SKM-1 treated with dmso at 0.1 percent for 144 hours (cell line): ENCODE measurements at regions not wholly inside any gene's neighbourhood (a gene's known extent, or its start where the extent isn't known, plus 50 kb on each side); places are given as distances from the start of the nearest gene placed in this dataset.

Experiments
- DNase-seq: peaks from one replicate; lab custom pipeline; 2025; ENCODE audit not compliant: unreplicated experiment; lab: John Stamatoyannopoulos, UW

- peak; percentile 41 for DNase-seq
Observed at GRCh38 chr6:43910638-43911353, 140.8 kb downstream of the VEGFA start.

- DNase-seq: no peak
Observed at GRCh38 chr6:43910149-43910637, 140.2 kb downstream of the VEGFA start.

DNA sequence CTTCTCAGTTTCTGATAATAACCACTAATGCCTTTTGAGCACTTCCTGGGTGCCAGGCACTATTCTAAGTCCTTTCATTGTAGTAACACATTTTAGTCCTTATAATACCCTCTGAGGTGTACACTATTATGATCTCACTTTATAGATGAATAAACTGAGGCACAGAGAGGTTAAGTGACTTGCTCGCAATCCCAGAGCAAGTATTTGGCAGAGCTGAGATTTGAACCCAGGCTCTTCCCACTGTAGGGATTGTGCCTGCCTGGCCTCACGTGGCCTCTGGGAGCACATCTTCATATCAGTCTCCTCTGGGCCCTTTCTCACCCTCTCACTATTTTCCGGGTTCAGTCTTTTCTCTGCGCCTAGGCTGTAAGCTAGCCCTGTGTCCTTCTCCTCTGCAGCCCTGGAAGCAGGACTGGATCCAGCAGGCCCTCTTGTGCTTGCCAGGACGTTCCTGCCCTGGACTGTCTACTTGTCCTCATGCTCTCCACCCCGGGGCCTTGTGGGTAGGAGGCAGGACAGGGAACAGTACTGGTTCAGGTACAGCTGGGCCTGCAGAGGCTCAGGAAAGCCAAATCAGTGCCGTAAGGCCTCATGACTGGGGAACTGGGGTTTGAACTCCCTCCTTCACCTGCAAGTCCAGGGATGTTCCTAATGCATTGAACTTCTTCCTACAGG lies 139.6 kb downstream of the VEGFA start:
- DNase-seq: no peak

DNA sequence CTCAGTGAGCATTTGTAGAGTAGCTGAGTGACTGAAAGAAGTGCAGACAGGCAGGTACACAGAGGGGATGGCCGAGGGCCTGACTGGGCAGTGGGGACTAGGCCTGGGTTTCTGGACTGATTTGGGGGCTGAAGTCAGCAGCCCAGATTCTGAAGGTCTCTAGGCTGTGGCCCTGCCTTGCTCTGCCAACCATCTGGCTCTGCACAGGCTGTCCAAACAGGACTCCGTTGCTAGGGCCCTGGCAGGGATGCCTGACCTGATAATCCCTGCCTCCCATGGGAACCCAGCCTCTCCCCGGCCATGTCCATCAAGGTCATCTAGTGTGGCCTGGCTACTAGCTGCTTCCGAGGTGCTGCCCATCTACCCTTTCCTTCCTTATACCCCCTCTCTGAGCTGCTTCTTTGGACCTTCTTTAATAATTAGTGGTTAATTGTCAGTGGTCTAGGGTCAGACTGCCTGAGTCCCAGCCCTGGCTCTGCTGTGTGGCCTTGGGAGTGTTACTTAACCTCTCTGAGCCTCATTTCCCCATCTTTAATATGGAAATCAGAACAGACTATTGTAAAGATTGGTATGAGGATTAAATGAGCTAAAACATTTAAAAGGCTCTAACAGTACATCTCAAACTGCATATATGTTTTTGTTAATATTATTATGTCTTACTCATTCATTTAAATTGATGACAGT lies 137.9 kb downstream of the VEGFA start:
- no peak for DNase-seq

DNA sequence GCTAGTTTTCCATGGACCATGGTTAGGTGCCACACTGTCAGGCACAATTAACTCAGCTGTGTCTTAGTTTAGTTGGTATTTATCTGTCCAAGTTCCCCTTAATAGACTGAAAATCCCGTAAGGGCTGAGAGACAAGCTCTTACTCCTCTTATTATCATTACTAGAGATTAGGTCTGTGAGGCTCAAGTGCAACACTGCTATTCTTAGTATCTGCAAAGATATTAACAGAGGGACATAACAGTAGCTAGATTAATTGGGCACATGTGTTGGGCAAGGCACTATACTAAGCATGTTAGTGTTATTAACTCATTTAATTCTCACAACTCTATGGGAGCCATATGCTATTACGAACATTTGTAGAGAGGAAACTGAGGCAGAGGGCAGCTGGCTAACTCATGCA lies 137.3 kb downstream of the VEGFA start:
- DNase-seq: no peak

GRCh38 chr6:43904311-43905123 lies 134.5 kb downstream of the VEGFA start:
- no peak for DNase-seq

DNA sequence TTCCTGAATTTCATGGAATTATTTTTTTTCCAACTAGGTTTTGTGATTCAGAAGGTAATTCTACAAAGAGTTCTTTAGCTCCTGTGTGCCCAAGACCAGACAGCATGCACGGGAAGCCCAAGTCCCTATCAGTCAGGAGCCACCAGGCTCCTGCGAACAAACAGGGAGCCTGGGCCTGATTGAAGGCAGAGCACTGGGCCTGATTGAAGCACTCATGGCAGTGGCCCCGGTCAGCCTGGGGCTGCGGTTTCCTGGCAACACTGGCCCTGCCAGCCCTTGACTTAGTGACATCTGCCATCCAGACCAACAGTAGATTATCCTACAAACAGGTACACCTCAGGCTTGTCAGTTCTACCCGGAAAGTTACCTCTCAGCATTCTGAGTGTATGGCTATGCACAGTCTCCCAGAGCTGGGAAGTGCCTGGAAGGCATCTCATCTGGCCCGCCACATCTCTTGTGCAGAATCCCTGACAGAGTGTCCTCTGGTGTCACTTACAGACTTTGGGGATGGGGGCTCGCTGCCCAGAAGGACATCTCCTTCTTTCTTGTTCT lies 133.8 kb downstream of the VEGFA start:
- DNase-seq: no peak

DNA sequence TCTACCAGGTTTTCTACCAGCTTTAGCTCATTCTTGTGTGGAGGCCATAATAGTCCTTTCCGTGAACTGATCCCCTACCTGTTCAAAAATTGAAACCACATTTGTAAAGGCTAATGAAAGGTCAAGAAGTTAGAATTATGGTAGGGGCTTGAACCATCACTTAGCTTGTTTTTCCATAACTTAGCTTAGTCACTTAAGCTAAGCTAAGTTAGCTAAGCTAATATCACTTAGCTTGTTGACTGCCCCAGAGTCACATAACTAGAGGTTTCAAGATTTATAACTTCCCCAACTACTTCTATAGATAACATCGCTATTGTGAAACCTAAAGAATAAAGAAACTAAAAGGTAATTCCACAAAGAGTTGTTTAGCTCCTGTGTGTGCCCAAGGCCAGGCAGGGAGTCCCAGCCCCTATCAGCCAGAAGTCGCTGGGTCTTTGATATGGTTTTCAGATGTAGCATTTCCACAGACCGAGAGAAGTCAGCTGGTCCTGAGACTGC lies 131.8 kb downstream of the VEGFA start:
- DNase-seq: peak; percentile 25

DNA sequence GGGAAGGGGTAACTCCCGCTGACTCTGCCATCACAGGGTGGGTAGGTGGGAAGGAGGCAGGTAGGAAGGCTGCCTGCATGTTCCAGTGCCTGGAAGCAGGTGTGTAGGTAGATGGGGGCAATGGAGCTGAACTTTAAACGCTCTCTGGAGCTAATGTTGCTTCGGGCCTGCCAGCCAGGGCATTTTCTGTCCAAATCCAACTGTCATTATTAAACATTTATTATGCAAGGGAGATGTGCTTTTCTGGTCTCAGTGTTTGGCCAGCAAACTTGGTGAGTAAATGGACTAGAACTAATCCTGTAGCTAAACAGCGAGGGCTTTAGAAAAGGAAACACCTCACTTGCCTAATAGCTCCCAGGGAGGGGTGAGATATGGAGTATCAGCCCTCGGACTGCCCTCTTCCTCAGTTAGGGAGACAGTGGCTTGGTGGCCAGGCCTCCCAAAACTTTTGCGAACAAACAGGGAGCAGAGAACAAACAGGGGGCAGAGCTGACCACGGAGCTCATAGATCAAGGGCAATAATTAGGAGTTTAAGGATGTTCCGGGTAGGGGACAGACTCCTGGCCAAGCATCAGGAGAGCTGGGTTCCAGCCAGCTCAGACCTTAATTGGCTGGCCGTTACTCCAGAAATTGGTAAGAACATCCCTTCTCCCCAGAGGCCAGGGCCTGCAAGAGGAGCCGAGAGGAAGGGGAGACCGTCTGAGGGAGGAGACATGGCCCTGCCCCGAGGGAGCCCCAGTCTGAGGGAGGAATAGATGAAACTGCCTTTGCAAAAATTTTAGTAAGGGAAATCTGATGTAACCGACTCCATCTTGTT lies 131.1 kb downstream of the VEGFA start:
- peak; percentile 7 for DNase-seq

- no peak for DNase-seq
Observed at GRCh38 chr6:43900560-43900915, 130.5 kb downstream of the VEGFA start.

- DNase-seq: no peak
Observed at GRCh38 chr6:43899830-43900229, 129.8 kb downstream of the VEGFA start.

DNA sequence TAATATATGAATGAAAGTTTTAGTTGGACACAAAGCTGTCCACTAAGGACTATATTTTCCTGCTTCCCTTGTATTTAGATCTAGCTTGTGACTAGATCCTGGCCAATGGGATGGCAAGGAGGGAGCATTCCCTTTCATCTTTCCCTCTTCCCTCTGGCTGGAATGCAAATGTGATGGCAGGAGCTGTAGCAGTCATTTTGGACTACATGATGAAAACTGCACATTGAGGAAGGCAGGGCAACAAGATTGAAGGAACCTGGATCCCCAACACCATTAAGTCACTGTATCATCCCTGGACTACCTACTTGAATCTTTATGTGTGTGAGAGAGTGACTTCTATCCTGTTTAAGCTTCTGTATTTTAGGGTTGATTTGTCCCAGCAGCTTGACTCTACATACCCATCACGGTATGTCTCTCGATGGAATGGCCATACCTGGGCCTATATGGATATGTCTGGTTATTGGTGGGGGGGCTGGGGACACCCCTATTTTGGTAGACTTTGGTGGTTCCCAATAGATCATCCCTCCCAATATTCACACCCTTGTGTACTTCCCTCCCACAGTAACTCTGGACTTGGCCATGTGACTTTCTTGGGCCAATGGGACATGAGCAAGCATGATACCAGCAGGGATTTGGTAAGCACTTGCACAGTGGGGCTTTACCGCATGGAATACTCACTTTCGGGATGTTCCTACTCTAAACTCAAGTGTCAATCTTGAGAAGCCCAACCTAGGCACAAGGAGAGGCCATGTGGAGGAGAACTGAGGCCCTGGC lies 128.5 kb downstream of the VEGFA start:
- no peak for DNase-seq

- no peak for DNase-seq
Observed at GRCh38 chr6:43897571-43898302, 127.7 kb downstream of the VEGFA start.

- no peak for DNase-seq
Observed at GRCh38 chr6:43896329-43897255, 126.6 kb downstream of the VEGFA start.

- no peak for DNase-seq
Observed at GRCh38 chr6:43895656-43896328, 125.8 kb downstream of the VEGFA start.

- no peak for DNase-seq
Observed at GRCh38 chr6:43893073-43893472, 123.1 kb downstream of the VEGFA start.
